ENCODE measurements at regions not wholly inside any gene's neighbourhood (a gene's known extent, or its start where the extent isn't known, plus 50 kb on each side); places are given as distances from the start of the nearest gene placed in this dataset.

- TF ChIP-seq, protein P1, sequence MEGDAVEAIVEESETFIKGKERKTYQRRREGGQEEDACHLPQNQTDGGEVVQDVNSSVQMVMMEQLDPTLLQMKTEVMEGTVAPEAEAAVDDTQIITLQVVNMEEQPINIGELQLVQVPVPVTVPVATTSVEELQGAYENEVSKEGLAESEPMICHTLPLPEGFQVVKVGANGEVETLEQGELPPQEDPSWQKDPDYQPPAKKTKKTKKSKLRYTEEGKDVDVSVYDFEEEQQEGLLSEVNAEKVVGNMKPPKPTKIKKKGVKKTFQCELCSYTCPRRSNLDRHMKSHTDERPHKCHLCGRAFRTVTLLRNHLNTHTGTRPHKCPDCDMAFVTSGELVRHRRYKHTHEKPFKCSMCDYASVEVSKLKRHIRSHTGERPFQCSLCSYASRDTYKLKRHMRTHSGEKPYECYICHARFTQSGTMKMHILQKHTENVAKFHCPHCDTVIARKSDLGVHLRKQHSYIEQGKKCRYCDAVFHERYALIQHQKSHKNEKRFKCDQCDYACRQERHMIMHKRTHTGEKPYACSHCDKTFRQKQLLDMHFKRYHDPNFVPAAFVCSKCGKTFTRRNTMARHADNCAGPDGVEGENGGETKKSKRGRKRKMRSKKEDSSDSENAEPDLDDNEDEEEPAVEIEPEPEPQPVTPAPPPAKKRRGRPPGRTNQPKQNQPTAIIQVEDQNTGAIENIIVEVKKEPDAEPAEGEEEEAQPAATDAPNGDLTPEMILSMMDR (conservative IDR thresholded peaks at IDR 0.05): no peak
- no peak overlapping the region for H3K27ac ChIP-seq
Observed at GRCh38 chr7:124516911-124517310, 248.7 kb downstream of the GPR37 start.

GRCh38 chr7:124515106-124515830 is 250.3 kb downstream of the GPR37 start:
- no peak overlapping the region for H3K27ac ChIP-seq
- TF ChIP-seq, protein P1 (conservative IDR thresholded peaks at IDR 0.05): no peak

- no peak overlapping the region for H3K27ac ChIP-seq
- TF ChIP-seq, protein P1 (conservative IDR thresholded peaks at IDR 0.05): no peak
Observed at GRCh38 chr7:124514471-124514870, 251.1 kb downstream of the GPR37 start.

DNA sequence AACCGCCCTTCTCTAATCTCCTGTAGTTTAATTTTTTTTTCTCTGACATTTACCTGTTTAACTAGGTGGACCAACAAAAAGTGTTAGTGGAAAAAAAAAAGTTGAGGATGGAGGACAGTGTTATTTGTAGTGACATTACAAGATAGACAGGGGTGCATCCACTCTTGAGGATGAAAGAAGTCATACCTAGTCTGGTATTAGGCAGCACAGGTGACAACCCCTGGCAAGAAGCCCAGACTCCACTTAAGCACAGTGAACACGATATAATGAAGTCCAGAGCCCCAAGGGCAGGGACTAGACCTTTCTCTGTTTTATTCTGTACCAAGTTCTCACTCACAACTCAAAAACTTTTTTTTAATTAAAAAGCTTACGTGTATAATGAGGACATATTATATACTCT is 268.4 kb downstream of the GPR37 start:
- TF ChIP-seq, protein P1 (conservative IDR thresholded peaks at IDR 0.05): no peak

GRCh38 chr7:124489925-124490324 is 275.7 kb downstream of the GPR37 start:
- peak overlapping the region; percentile 89 for H3K27ac ChIP-seq
- TF ChIP-seq, protein P1 (conservative IDR thresholded peaks at IDR 0.05): no peak

More for the DNA sequence above, 268.4 kb downstream of the GPR37 start:
- no peak overlapping the region for H3K27ac ChIP-seq

- TF ChIP-seq, protein P1 (conservative IDR thresholded peaks at IDR 0.05): no peak
- H3K27ac ChIP-seq: peak overlapping the region; percentile 89
Observed at GRCh38 chr7:124489082-124489819, 276.3 kb downstream of the GPR37 start.

- peak overlapping the region; percentile 24 for H3K27ac ChIP-seq
- TF ChIP-seq, protein P1 (conservative IDR thresholded peaks at IDR 0.05): no peak
Observed at GRCh38 chr7:124482229-124482628, 283.4 kb downstream of the GPR37 start.
